ENCODE measurements at regions not wholly inside any gene's neighbourhood (a gene's known extent, or its start where the extent isn't known, plus 50 kb on each side); places are given as distances from the start of the nearest gene placed in this dataset.

DNA sequence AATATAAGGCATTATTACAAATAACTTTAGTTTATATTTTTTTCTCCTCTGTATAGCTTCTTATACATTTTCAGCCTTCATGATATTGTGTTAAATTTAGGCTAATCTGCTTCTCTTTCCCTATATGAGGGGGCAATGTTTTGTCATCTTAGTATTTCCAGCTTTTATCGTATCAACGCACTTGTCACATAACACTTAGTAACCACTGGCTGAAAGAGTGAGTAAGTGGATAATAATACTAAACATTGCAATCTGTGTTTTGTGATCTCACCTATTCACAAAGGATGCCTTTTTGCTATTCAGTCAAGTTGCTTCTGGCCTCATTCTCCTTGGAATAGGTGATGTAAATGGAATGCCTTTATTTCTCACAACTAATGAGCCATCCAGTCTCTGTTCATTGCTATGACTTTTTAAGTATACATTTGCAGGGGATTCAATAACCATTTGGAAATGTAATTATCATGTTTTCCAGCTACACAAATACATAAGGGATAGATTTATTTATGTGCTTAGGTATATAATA, 260.9 kb downstream of the BMP4 start:
- intact Hi-C loops (cut with DNase I) = no loop called here
- no peaks in the 10 kb centered on the region for H3K27me3 ChIP-seq (ENCODE audit: insufficient read depth in 3 of 3, low read length in 2 of 3)
- WGBS, 3 donors = 96 to 97% (median 96%) methylated on average over 2 of the region's 2 CpGs
- no peak for DNase-seq
- no peak overlapping the region for H3K4me3 ChIP-seq
- no peak for TF ChIP-seq CTCF (IDR thresholded peaks at IDR 0.05)
- ATAC-seq = no peak
- no peaks in the 10 kb centered on the region for H3K9me3 ChIP-seq
- no peak overlapping the region for H3K27ac ChIP-seq
- no peaks in the 10 kb centered on the region for H3K4me1 ChIP-seq
- no peaks in the 10 kb centered on the region for H3K36me3 ChIP-seq (ENCODE audit: insufficient read depth in 1 of 2, low read depth in 1 of 2)

DNA sequence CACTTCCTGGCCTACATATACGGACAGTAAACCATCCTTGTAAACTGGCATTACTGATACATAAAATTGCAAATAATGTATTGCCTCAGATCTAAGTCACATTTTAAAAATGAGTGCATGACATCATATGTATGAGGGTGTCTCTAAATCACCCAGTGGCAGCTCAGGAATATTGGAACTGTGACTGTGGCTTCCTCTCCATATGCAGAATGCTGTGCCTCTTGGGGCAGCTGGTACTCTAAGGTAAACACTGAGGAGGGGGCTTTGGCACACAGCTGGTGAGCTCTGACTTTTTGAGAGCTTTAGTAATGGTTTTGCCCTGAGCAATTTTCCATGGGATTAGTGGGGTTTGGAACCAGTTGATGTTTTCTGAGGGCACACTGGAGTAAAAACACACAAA, 263.7 kb downstream of the BMP4 start:
- 37 to 49% (median 39%) methylated on average over 1 of the region's 1 CpG for WGBS, 3 donors
- H3K4me3 ChIP-seq = no peak overlapping the region
- no peaks in the 10 kb centered on the region for H3K4me1 ChIP-seq
- ATAC-seq = no peak
- no peak for TF ChIP-seq CTCF (IDR thresholded peaks at IDR 0.05)
- no peaks in the 10 kb centered on the region for H3K9me3 ChIP-seq
- no peaks in the 10 kb centered on the region for H3K36me3 ChIP-seq (ENCODE audit: insufficient read depth in 1 of 2, low read depth in 1 of 2)
- intact Hi-C loops (cut with DNase I) = no loop called here
- no peak overlapping the region for H3K27ac ChIP-seq
- no peaks in the 10 kb centered on the region for H3K27me3 ChIP-seq (ENCODE audit: insufficient read depth in 3 of 3, low read length in 2 of 3)
- no peak for DNase-seq

DNA sequence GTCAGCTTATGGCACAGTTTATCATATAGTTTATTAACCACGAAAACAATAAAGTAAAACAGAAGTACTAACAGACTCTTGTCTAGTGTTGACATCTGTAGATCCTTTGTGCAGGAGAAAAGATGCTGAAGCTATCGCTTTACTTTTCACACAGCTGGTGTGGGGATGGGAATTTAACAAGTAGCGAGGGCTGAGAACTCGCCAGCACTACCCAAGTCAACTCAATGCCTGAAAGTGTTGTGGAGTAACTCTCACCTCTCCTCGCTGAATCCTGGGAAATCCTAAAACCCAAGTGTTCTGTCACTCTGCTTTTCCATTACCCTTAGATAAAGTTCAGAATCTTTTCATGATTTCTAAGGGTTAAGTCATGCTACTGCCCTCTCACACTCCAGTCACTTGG, 264.2 kb downstream of the BMP4 start:
- ATAC-seq (no peak), DNase-seq (no peak)
- H3K36me3 ChIP-seq (ENCODE audit: insufficient read depth in 1 of 2, low read depth in 1 of 2) = no peaks in the 10 kb centered on the region
- intact Hi-C loops (cut with DNase I) = no loop called here
- no peaks in the 10 kb centered on the region for H3K9me3 ChIP-seq
- no peak for TF ChIP-seq CTCF (IDR thresholded peaks at IDR 0.05)
- H3K4me3 ChIP-seq = no peak overlapping the region
- H3K27ac ChIP-seq = no peak overlapping the region
- WGBS, 3 donors = 49 to 54% (median 52%) methylated on average over 5 of the region's 5 CpGs
- no peaks in the 10 kb centered on the region for H3K4me1 ChIP-seq
- H3K27me3 ChIP-seq (ENCODE audit: insufficient read depth in 3 of 3, low read length in 2 of 3) = no peaks in the 10 kb centered on the region

DNA sequence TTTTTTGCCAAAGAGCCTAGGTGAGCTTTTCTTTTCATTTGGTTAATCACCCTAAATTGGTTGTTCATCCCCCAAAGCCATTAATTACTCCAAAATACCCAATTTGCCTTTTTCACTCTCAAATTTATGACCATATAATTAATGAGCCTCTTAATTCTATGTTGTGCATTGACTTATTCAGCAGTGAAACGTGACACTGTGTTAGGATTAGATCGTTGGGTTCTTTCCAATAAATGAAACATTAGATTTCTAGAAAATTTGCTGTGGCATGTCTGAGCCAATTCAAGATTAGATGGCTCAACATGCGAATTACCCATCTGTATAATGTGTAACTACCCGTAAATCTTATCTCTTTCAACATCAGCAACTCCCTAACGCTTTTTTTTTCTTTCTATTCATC, 273.4 kb downstream of the BMP4 start:
- no peak overlapping the region for H3K27ac ChIP-seq
- no peak overlapping the region for H3K4me3 ChIP-seq
- WGBS, 3 donors = 34 to 42% (median 42%) methylated on average over 5 of the region's 5 CpGs
- DNase-seq (no peak), ATAC-seq (no peak)
- no peak for TF ChIP-seq CTCF (IDR thresholded peaks at IDR 0.05)
- H3K27me3 ChIP-seq (ENCODE audit: insufficient read depth in 3 of 3, low read length in 2 of 3) = no peaks in the 10 kb centered on the region
- H3K36me3 ChIP-seq (ENCODE audit: insufficient read depth in 1 of 2, low read depth in 1 of 2) = no peaks in the 10 kb centered on the region
- intact Hi-C loops (cut with DNase I) = no loop called here
- H3K4me1 ChIP-seq = no peaks in the 10 kb centered on the region
- H3K9me3 ChIP-seq = no peaks in the 10 kb centered on the region

GRCh38 chr14:53672526-53672925, 284.1 kb downstream of the BMP4 start:
- ATAC-seq = no peak
- H3K27ac ChIP-seq = no peak overlapping the region
- no peaks in the 10 kb centered on the region for H3K4me1 ChIP-seq
- no peak for TF ChIP-seq CTCF (IDR thresholded peaks at IDR 0.05)
- WGBS, 3 donors = 87 to 94% (median 90%) methylated on average over 2 of the region's 2 CpGs
- DNase-seq = no peak
- H3K4me3 ChIP-seq = no peak overlapping the region
- no peaks in the 10 kb centered on the region for H3K36me3 ChIP-seq (ENCODE audit: insufficient read depth in 1 of 2, low read depth in 1 of 2)
- intact Hi-C loops (cut with DNase I) = no loop called here
- peaks cover 0 to 2% (median 0%) of the 10 kb centered on the region in 3 donors for H3K27me3 ChIP-seq (ENCODE audit: insufficient read depth in 3 of 3, low read length in 2 of 3)
- H3K9me3 ChIP-seq = no peaks in the 10 kb centered on the region

All from psoas muscle (tissue), 7 donors.